Keratinocyte (primary cell): ENCODE measurements at regions not wholly inside any gene's neighbourhood (a gene's known extent, or its start where the extent isn't known, plus 50 kb on each side); places are given as distances from the start of the nearest gene placed in this dataset.

Source experiments
- EZH2 ChIP-seq: IDR thresholded peaks from one replicate; pipeline ENCODE4 v1.6.1; 2012; ENCODE audit warnings: inconsistent platforms, mild to moderate bottlenecking, low read length, moderate library complexity
- TF ChIP-seq, protein P1 (sequence below), 3 experiments: IDR thresholded peaks in 1 of 3; conservative IDR thresholded peaks in 1 of 3; optimal IDR thresholded peaks in 1 of 3; 2 replicates in 2 of 3; 3 replicates in 1 of 3; pipeline versions ENCODE3 to v1.5.1; 2011; ENCODE audit warnings: low read length in 3 of 3, mild to moderate bottlenecking in 3 of 3, moderate library complexity in 2 of 3, control low read depth in 1 of 3, inconsistent platforms in 1 of 3; ENCODE audit not compliant: insufficient read depth in 2 of 3; ENCODE audit errors: extremely low read depth in 1 of 3

DNA sequence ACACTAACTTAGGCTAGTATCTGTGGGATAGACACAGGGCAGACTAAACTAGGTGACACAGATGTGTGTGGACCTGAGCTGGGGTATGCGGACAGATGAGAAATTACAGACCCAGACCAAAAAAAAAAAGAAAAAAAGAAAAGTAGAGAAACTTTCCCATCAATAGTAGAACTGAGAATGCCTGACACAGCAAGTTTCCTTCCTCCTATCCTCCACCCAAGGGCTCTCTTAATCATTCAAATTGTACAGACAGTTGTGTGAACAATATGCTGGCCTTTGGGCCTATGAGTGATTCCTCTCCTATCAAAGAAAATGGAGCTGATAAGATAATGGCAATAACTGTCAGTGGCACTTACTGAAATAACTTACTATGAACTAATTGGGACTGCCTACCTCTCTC is 226.7 kb upstream of the PRDM1 start:
- no peak for TF ChIP-seq EZH2
- TF ChIP-seq, protein P1, sequence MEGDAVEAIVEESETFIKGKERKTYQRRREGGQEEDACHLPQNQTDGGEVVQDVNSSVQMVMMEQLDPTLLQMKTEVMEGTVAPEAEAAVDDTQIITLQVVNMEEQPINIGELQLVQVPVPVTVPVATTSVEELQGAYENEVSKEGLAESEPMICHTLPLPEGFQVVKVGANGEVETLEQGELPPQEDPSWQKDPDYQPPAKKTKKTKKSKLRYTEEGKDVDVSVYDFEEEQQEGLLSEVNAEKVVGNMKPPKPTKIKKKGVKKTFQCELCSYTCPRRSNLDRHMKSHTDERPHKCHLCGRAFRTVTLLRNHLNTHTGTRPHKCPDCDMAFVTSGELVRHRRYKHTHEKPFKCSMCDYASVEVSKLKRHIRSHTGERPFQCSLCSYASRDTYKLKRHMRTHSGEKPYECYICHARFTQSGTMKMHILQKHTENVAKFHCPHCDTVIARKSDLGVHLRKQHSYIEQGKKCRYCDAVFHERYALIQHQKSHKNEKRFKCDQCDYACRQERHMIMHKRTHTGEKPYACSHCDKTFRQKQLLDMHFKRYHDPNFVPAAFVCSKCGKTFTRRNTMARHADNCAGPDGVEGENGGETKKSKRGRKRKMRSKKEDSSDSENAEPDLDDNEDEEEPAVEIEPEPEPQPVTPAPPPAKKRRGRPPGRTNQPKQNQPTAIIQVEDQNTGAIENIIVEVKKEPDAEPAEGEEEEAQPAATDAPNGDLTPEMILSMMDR (optimal IDR thresholded peaks at IDR 0.05 in 1 of 3, IDR thresholded peaks at IDR 0.05 in 1 of 3, conservative IDR thresholded peaks at IDR 0.05 in 1 of 3; ENCODE audit: extremely low read depth in 1 of 3, insufficient read depth in 2 of 3, low read length in 3 of 3): no peak
